K562 (cell line): ENCODE measurements at regions not wholly inside any gene's neighbourhood (a gene's known extent, or its start where the extent isn't known, plus 50 kb on each side); places are given as distances from the start of the nearest gene placed in this dataset.

ENCODE experiments used
- ARID2 ChIP-seq: fragments of 450-650 bp; IDR thresholded peaks from 2 replicates; pipeline ENCODE4 v1.6.1; 2017; ENCODE audit warnings: antibody characterized with exemption, mild to moderate bottlenecking
- E2F1 ChIP-seq: sonication (generic); formaldehyde crosslinking; IDR thresholded peaks from 2 replicates; pipeline ENCODE4 v1.8.1; 2023; ENCODE audit warnings: mild to moderate bottlenecking, missing genetic modification reagents, moderate library complexity
- NFYB ChIP-seq: IDR thresholded peaks from 2 replicates; pipeline ENCODE4 v1.6.1; 2011; ENCODE audit warnings: mild to moderate bottlenecking, moderate library complexity; ENCODE audit not compliant: insufficient read length; ENCODE audit errors: extremely low read depth
- POLR2A ChIP-seq: fragments of 450-650 bp; conservative IDR thresholded peaks from 2 replicates; pipeline ENCODE4 v1.6.1; 2016
- PURB ChIP-seq: sonication (generic); formaldehyde crosslinking; IDR thresholded peaks from 2 replicates; pipeline ENCODE4 v1.9.0; 2021; ENCODE audit warnings: low read depth, mild to moderate bottlenecking, missing genetic modification reagents
- REST ChIP-seq, 2 experiments: fragments of 450-650 bp; formaldehyde crosslinking in 1 of 2; IDR thresholded peaks; 2 replicates each; pipeline versions ENCODE4 v1.4.0 to v1.6.1; 2014 to 2020; ENCODE audit warnings: mild to moderate bottlenecking in 2 of 2, borderline replicate concordance in 1 of 2, low read depth in 1 of 2
- SETDB1 ChIP-seq: IDR thresholded peaks from one replicate; pipeline ENCODE4 v1.6.1; 2012; ENCODE audit warnings: low read length, control low read depth, inconsistent platforms
- SREBF2 ChIP-seq: sonication (generic); formaldehyde crosslinking; IDR thresholded peaks from 2 replicates; pipeline ENCODE4 v1.4.0; 2020; ENCODE audit warnings: mild to moderate bottlenecking, missing genetic modification reagents
- THAP7 ChIP-seq: fragments of 250-450 bp; sonication (Bioruptor Pico); IDR thresholded peaks from 2 replicates; pipeline ENCODE4 v1.5.0; 2021
- ZBTB33 ChIP-seq: sonication (generic); formaldehyde crosslinking; IDR thresholded peaks from 2 replicates; pipeline ENCODE4 v1.8.1; 2023; ENCODE audit warnings: mild to moderate bottlenecking, missing genetic modification reagents

GRCh38 chr12:81022531-81022930 is 55.3 kb upstream of the ACSS3 start:
- TF ChIP-seq THAP7 (CRISPR knock-in tag): no peak
- TF ChIP-seq ZBTB33 (CRISPR knock-in tag): no peak
- no peak for TF ChIP-seq POLR2A
- no peak for TF ChIP-seq SETDB1
- TF ChIP-seq REST (IDR thresholded peaks at IDR 0.05; ENCODE audit: borderline replicate concordance): no peak
- TF ChIP-seq REST (CRISPR knock-in tag; IDR thresholded peaks at IDR 0.05; ENCODE audit: low read depth): no peak
- TF ChIP-seq ARID2: no peak
- no peak for TF ChIP-seq SREBF2
- TF ChIP-seq E2F1 (CRISPR knock-in tag): no peak
- TF ChIP-seq NFYB: no peak
- TF ChIP-seq PURB (CRISPR knock-in tag): no peak
